Breast epithelium (tissue), 3 donors: ENCODE measurements at regions not wholly inside any gene's neighbourhood (a gene's known extent, or its start where the extent isn't known, plus 50 kb on each side); places are given as distances from the start of the nearest gene placed in this dataset.

Source experiments
- CTCF ChIP-seq, 3 donors: fragments of 450-650 bp; IDR thresholded peaks; one replicate each; pipeline ENCODE4 v1.5.1; 2016 to 2017; ENCODE audit warnings: antibody characterized with exemption in 3 of 3, mild to moderate bottlenecking in 3 of 3, moderate library complexity in 3 of 3
- POLR2AphosphoS5 ChIP-seq, 3 donors: sonication (generic); formaldehyde crosslinking; IDR thresholded peaks; one replicate each; pipeline ENCODE4 v1.6.1; 2017; ENCODE audit warnings: antibody characterized with exemption in 3 of 3

GRCh38 chr6:18334251-18334650 is 52.9 kb upstream of the RNF144B start:
- no peak for TF ChIP-seq CTCF (IDR thresholded peaks at IDR 0.05)
- TF ChIP-seq POLR2AphosphoS5 (IDR thresholded peaks at IDR 0.05) = no peak
